Esophagus (tissue), 2 donors: ENCODE measurements at regions not wholly inside any gene's neighbourhood (a gene's known extent, or its start where the extent isn't known, plus 50 kb on each side); places are given as distances from the start of the nearest gene placed in this dataset.

Source experiments
- H3K27ac ChIP-seq, 2 donors: one replicate each; pipeline ENCODE4 v1.5.1; 2013; ENCODE audit warnings: low read depth in 2 of 2, mild to moderate bottlenecking in 2 of 2, inconsistent platforms in 1 of 2, low read length in 1 of 2, moderate library complexity in 1 of 2
- H3K27me3 ChIP-seq, 2 donors: one replicate each; pipeline ENCODE4 v1.6.1; 2013; ENCODE audit warnings: low read length in 2 of 2, control low read depth in 1 of 2, mild to moderate bottlenecking in 1 of 2; ENCODE audit not compliant: insufficient read depth in 2 of 2, control insufficient read depth in 1 of 2
- H3K36me3 ChIP-seq, 2 donors: one replicate each; pipeline ENCODE4 v1.6.1; 2013; ENCODE audit warnings: low read length in 1 of 2; ENCODE audit not compliant: control insufficient read depth in 2 of 2, insufficient read depth in 2 of 2
- H3K4me1 ChIP-seq, 2 donors: one replicate each; pipeline ENCODE4 v1.6.1; 2013; ENCODE audit warnings: low read length in 1 of 2; ENCODE audit not compliant: control insufficient read depth in 2 of 2, insufficient read depth in 2 of 2
- H3K4me3 ChIP-seq, 2 donors: one replicate each; pipeline ENCODE4 v1.5.1; 2013; ENCODE audit warnings: low read length in 2 of 2, mild to moderate bottlenecking in 2 of 2, low read depth in 1 of 2, moderate library complexity in 1 of 2
- H3K9me3 ChIP-seq, 2 donors: one replicate each; pipeline ENCODE4 v1.6.1; 2013; ENCODE audit warnings: mild to moderate bottlenecking in 2 of 2, low read depth in 1 of 2, low read length in 1 of 2, moderate library complexity in 1 of 2; ENCODE audit not compliant: control insufficient read depth in 2 of 2, insufficient read depth in 1 of 2
- WGBS, 2 donors: extraction: QIAGEN DNeasy Blood & Tissue Kit; methylation state at CpG; one replicate each; pipeline ENCODE4 v1.1.7; 2013; 5-methylcytosine and 5-hydroxymethylcytosine counted together
- donor health status: healthy with polysubstance abuse.
- donor health status: Bipolar disorder and iron deficiency.

DNA sequence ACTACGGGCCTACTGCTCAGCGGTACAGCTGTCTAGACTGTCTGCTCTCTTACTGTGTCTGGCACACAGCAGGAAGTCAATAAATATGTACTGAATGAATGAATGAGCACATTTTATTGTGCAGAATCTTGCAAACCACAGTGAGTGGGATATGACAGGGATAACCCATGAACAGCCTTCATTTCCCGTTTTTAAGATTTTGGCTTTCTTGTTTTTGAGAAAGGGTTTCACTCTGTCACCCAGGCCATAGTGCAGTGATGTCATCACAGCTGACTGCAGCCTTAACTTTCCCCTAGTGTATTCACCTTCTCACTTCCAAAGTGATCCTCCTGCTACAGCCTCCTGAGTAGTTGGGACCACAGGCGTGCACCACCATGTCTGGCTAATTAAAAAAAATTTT is 203.1 kb downstream of the AEBP2 start:
- H3K4me1 ChIP-seq: no peaks in the 10 kb centered on the region
- no peaks in the 10 kb centered on the region for H3K27me3 ChIP-seq
- no peaks in the 10 kb centered on the region for H3K9me3 ChIP-seq
- WGBS, 2 donors: 92 to 95% methylated on average over 4 of the region's 4 CpGs
- no peak overlapping the region for H3K27ac ChIP-seq
- no peak overlapping the region for H3K4me3 ChIP-seq
- no peaks in the 10 kb centered on the region for H3K36me3 ChIP-seq

DNA sequence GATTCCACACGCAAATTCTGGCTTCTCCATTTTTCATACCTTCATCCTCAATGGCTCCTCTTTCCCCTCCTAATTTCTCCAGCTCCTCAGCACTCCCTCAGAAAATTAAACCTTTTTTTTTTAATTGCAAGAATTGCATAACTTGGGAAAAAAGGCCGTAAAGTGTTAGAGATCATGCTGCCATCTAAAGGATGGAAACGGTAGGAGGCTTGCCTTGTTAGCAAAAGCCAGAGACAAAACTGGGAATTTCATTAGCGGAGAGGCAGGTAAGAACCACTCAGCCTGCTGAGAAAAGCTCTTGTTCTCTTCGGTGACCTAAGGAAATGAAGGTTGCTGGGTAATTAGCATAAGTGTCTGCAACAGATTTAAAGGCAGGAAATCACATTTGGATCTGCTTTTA is 204.3 kb downstream of the AEBP2 start:
- Histone ChIP-seq H3K9me3 (no peaks in the 10 kb centered on the region), H3K4me1 (no peaks in the 10 kb centered on the region), H3K4me3 (no peak overlapping the region), H3K27ac (no peak overlapping the region), H3K36me3 (no peaks in the 10 kb centered on the region), H3K27me3 (no peaks in the 10 kb centered on the region)
- 15 to 17% methylated on average over 5 of the region's 5 CpGs for WGBS, 2 donors

DNA sequence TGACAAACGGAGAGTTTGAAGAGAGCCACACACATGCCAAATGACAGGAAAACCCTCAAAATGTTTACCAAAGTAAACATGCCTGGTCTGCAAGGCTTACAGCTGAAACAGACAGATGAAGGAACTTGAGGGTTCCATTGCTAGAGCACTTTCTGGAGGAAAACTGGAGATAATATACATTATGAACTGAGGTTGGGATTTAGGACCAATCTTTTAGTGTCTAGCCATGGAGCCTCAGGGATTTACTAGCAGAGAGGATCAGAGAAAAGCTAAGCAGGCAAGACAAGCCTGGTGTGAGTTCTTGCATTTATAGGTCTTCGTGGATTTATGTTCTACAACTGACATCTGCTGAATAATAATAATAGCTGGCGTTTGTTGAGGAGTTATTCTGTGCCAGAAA is 205.3 kb downstream of the AEBP2 start:
- 72 to 82% methylated on average over 3 of the region's 3 CpGs for WGBS, 2 donors
- H3K4me1 ChIP-seq: no peaks in the 10 kb centered on the region
- no peak overlapping the region for H3K4me3 ChIP-seq
- no peak overlapping the region for H3K27ac ChIP-seq
- H3K36me3 ChIP-seq: no peaks in the 10 kb centered on the region
- no peaks in the 10 kb centered on the region for H3K9me3 ChIP-seq
- H3K27me3 ChIP-seq: no peaks in the 10 kb centered on the region

DNA sequence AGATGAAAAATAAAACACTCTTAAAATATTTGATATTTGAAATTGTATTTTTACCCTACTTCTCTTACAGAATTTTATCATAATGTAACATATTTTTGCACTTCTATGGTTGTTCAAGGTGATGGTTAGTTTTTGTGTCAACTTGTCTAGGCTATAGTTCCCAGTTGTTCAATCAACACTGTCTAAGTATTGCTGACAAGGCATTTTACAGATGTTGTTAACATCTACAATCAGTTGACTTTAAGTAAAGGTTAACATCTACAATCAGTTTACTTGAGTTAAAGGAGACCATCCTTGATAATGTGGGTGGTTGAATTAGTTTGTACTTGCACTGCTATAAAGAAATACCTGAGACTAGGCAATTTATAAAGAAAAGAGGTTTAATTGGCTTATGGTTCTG is 206.5 kb downstream of the AEBP2 start:
- Histone ChIP-seq H3K9me3 (no peaks in the 10 kb centered on the region), H3K4me3 (no peak overlapping the region), H3K27ac (no peak overlapping the region), H3K4me1 (no peaks in the 10 kb centered on the region), H3K36me3 (no peaks in the 10 kb centered on the region), H3K27me3 (no peaks in the 10 kb centered on the region)

DNA sequence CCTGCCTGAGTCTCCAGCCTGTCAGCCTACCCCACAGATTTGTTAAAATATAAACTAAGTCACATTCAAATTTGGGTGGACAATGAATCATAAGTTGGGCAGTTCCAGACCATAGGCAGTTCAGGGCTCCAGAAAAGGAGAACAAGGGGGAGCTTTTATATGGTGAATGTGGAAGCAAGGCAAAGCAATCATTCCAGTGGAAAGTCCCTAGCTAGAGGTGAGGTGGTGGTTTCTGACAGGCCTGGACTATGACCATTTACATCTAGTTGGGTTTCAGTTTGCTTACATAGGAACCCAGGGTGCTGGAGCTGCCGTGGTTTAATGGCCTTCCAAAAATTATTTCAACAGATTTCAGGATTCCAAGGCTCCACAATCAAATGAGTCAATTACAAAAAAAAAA is 207.3 kb downstream of the AEBP2 start:
- no peaks in the 10 kb centered on the region for H3K4me1 ChIP-seq
- no peak overlapping the region for H3K4me3 ChIP-seq
- 83 to 87% methylated on average over 1 of the region's 1 CpG for WGBS, 2 donors
- H3K36me3 ChIP-seq: no peaks in the 10 kb centered on the region
- H3K27ac ChIP-seq: no peak overlapping the region
- no peaks in the 10 kb centered on the region for H3K9me3 ChIP-seq
- no peaks in the 10 kb centered on the region for H3K27me3 ChIP-seq

DNA sequence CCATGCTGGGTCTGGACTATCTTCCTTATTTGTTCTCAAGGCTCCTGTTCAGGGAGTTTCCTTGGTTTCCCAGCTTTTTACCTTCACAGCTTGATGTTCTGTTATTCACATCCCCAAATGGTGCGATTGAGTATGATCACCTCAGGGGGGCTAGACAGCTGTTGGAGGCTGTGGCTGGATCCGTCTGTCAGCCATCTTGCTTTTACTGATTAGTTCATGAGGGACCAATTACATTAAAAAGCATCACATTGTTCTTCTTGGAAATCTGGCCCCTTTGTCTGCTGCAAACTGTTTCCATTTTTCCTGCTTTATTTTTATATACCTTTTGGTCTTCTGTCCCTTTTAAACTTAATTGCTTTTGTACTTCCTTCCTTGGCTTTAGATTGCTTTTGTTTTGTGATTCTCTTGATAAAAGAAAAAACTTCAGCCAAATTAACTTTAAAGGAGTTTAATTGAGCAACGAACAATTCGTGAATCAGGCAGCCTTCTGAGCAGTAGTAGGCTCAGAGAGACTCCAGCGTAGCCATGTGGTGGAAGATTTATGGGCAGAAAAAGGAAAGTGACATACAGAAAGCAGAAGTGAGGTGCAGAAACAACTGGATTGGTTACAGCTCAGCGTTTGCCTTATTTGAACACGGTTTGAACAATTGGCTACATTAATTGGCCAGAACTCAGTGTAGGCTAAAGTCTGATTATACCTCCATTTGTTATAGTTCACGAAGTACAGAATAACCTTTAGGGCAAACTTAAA is 208.7 kb downstream of the AEBP2 start:
- 39 to 48% methylated on average over 8 of the region's 8 CpGs for WGBS, 2 donors
- Histone ChIP-seq H3K36me3 (no peaks in the 10 kb centered on the region), H3K27me3 (no peaks in the 10 kb centered on the region), H3K4me1 (no peaks in the 10 kb centered on the region), H3K27ac (no peak overlapping the region), H3K4me3 (no peak overlapping the region), H3K9me3 (no peaks in the 10 kb centered on the region)

DNA sequence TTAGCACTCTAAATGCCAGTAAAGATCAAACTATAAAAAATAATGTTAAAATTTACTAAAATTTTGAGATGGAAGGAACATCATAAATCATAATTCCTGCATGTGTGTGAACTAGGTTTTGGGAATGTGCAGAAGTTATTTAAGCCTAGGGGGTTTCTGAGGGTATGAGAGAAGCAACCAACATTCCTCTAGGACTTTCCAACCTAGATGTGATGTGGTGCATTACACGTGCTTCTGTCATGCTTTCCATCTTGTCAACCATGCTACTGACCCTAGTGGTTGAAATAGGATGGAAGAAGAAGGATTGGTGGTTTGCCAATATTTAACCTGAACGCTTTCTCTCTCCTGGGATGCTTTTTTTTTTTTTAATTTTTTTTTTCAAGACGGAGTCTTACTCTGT is 209.3 kb downstream of the AEBP2 start:
- 83 to 87% methylated on average over 3 of the region's 3 CpGs for WGBS, 2 donors
- no peaks in the 10 kb centered on the region for H3K9me3 ChIP-seq
- no peak overlapping the region for H3K27ac ChIP-seq

DNA sequence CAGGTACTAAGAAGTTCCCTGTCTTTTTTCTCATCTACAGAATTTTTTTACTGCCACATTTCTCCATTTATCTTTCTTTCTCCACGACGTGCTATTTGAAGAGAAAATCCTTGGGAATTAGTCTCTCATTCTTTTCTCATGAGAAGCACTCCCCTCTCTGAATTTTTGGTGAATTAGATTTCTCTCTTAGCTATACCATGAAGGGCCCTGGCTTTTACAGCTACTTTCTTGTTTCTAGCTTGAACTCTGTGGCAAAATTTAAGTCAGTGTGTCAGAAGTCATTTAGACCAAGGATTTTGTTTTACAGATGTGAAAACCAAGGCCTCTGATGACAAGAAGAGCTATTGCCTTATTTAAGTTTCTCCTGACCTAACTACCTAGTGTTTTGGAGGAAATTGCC is 213.1 kb downstream of the AEBP2 start:
- WGBS, 2 donors: 26 to 30% methylated on average over 2 of the region's 2 CpGs
- H3K4me1 ChIP-seq: no peaks in the 10 kb centered on the region
- no peaks in the 10 kb centered on the region for H3K27me3 ChIP-seq
- no peaks in the 10 kb centered on the region for H3K9me3 ChIP-seq
- H3K4me3 ChIP-seq: no peak overlapping the region
- H3K36me3 ChIP-seq: no peaks in the 10 kb centered on the region
- H3K27ac ChIP-seq: no peak overlapping the region

More for the DNA sequence above, 209.3 kb downstream of the AEBP2 start:
- H3K4me1 ChIP-seq: no peaks in the 10 kb centered on the region
- H3K4me3 ChIP-seq: no peak overlapping the region
- no peaks in the 10 kb centered on the region for H3K27me3 ChIP-seq
- H3K36me3 ChIP-seq: no peaks in the 10 kb centered on the region

DNA sequence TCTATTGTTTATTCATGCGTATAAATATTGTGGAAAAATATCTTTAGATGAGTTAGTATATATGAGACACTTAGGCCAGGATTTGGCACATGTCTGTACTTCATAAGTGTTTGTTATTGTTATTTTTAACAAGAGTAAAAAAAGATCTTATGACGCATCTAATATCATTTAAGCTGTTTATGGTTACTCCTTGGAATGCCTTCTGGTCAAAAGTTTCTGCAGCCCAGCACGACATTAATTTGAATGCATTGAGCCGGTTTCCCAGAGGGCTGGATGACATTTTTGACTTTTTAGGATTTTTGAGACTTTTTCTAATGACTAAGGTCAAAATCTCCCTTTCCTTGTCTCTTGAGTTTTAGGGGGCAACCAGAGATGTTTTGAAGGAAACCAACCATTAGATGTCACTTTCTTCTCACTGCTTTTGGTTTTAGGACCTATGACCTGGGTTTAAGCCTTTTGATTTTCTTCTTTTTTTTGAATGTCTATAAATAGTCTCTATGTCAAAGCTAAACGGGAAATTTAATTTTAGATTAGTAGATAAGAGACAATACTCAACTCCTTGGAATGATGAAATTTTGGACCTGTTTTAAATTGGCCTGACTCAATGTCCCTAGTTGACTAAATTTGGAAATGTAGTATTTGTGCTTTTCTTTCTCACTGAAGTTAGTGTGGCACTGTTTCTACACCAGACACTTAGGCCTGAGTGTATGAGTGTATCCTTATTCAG is 215.5 kb downstream of the AEBP2 start:
- Histone ChIP-seq H3K9me3 (no peaks in the 10 kb centered on the region), H3K27ac (no peak overlapping the region), H3K4me3 (no peak overlapping the region), H3K36me3 (no peaks in the 10 kb centered on the region), H3K27me3 (no peaks in the 10 kb centered on the region), H3K4me1 (no peaks in the 10 kb centered on the region)
- WGBS, 2 donors: 64 to 66% methylated on average over 5 of the region's 5 CpGs
